Iris pigment epithelial cell (primary cell): ENCODE measurements at regions not wholly inside any gene's neighbourhood (a gene's known extent, or its start where the extent isn't known, plus 50 kb on each side); places are given as distances from the start of the nearest gene placed in this dataset.

Source experiments
- DNase-seq: peaks from one replicate; pipeline ENCODE4 v3.0.0-alpha.2; 2011; ENCODE audit warnings: low read depth

DNA sequence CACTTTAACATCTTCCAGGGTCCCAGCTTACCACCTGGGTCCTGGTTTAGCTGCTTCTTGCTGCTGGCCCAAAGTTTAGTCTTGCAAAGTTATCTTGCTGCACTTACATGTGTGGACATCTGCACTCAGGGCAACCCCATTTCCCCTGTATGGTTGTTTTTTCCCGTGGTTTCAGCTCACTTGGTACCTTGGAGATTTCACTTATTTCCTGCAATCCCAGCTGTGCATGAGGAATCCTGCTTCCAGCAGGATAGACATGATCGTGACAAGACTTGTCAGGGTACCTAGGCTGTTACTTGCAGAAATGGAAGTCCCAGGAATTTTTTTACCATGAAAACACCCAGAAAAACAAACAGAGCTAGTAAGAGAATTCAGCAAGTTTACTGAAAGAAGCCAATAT is 95.9 kb upstream of the LEP start:
- DNase-seq: no peak

DNA sequence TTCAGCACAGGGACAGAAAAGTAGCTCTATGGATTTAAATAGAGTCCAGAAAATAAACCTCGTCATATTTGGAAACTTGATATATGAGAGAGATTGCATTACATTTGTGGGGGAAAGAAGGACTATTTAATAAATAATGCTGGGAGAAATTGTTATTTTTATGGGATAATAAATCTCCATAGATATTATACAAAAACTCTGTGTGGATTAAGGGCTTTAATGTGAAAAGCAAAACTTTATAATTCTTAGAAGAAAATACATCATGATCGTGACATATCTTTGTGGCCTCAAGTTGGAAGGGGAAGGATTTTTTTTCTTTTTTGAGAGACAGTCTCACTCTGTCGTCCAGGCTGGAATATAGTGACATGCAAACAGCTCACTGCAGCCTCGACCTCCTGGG is 95.0 kb upstream of the LEP start:
- DNase-seq: no peak

DNA sequence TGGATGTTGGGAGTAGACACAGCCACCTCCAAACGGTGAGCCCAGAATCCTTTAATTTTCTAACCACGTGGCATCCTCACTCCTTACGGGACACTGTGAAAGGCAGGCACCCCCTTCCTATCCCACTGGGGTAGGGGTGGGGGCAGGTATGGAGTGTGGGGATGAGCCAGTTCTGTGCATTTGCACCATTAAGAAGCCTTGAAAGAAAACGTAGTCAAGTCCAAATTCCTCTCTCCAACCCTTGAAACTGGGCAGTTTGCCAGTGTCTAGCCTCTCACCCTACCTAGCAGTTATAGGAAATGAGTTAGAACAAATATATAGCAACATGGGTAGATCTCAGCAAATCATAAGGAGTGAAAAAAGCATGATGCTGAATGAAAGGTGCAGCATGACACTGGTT is 92.4 kb upstream of the LEP start:
- DNase-seq: no peak

DNA sequence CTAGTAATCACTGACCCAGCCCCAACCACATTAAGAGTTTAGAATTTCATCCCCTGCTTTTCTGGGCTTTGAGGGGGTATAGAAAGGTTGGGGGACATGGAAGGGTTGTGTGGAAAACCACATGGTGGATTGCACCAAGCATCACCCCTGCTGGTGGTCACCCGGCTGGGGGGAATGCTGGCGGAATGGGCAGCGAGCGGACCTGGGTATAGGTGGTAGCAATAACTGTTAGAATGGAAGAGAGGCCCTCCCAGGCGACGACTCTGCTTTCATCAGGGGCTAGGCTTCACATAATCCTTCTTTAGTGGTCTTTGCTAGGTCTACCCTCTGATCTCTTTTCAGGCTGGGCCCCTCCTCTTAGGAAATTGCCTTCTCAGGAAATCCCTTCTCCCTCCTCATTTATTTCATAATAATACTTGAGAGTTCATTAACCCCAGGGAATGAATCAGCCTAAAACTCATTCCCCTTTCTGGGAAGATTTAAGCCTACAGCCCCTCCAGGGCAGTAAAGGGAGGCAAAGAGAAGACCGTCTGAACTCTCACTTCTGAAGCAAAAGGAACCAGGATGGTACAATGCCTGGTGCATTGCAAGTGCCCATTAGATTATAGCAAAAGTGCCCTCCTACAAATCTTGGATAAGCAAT is 90.7 kb upstream of the LEP start:
- no peak for DNase-seq

DNA sequence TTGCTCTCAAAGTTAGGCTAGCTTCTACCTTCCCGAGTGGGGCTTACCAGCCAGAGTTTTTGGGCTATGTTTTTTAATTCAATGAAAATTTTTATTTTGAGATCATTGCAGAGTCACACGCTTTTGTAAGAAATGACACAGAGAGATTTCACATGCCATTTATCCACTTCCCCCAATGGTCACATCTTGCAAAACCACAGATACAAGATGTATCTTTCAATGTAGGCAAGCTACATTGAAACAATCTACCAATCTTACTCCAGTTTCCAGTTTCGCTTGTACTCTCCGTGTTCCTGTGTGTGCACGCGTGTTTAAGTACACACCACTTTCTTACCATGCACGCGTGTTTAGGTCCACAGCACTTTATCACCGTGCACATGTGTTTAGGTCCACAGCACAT is 89.4 kb upstream of the LEP start:
- no peak for DNase-seq

DNA sequence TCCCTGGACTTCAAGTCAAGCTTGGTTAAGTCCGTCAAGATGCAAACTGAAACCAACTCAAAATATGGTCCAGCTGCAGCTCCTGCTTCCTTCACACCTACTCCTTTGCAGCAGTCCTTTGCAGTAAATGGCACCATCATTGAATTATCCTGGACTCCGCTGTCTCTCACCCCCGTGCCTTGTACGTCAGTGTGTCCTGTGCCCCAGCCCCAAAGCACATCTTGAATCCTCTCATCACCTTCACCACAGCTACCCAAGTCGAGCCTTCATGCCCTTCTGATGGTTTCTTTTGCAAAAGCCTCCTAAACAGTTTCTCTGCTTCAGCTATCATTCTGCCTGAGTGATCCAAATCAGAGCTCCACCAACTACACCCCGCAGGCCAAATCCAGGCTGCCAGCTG is 88.4 kb upstream of the LEP start:
- no peak for DNase-seq

DNA sequence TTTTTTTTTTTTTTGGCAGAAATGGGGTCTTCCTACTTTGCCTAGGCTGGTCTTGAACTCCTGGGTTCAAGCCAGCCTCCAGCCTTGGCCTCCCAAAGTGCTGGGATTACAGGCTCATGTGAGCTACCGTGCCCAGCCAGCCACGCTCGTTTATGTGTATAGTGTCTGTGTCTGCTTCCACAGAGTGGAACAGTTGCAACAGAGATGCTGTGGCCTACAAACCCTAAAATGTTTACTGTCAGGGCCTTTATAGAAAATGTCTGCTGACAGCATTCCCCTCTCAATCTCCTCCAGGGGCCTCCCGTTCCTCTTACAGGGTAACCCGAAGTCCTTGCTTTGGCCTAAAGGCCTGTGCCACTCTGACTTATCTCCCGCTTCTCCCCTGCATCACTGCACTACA is 87.6 kb upstream of the LEP start:
- no peak for DNase-seq

DNA sequence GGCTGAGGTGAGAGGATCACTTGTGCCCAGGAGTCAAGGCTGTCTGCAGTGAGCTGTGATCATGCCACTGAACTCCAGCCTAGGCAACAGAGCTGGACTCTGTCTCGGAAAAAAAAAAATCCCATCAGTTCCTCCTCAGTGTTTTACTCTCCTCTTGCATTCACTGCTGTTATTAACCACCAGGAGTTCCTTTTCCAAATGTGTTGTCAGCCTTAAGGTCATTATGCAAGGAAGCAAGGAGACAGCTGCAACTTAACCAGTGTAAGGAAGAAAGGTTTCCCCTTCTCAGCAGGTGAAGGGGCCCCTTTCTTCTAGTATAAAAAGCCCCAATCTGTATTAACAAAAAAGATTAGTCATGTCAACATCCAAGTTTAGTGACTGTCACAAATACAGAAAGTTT is 86.6 kb upstream of the LEP start:
- no peak for DNase-seq

DNA sequence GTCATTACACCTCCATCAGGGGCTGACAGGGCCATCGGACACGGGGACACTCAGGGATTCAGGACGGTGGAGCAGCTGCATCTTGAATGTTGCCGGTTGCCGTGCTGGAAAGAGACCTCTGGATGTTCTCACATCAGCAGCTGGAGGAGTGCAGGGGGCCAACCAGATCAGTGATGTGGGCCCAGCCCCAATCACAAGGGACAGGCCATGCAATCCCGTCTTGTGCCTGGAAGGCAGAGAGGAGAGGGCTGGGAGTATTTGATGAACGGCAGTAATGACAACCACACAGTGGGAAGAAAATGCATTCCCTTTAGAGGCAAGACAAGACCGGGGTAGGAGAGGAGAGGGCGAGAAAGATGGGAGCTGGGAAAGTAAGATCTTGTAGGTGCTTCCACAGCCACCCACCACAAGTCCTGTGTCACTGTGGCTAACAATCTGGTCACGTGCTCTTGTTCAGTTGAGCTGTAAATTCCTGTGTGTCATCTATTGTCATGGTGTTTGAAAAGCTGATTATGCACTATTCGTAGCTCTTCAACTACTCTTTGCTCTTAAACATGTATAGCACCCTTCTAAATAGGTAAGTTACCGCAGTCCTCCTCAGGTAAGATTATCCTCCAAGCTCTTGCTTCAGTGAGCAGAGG is 85.9 kb upstream of the LEP start:
- no peak for DNase-seq

DNA sequence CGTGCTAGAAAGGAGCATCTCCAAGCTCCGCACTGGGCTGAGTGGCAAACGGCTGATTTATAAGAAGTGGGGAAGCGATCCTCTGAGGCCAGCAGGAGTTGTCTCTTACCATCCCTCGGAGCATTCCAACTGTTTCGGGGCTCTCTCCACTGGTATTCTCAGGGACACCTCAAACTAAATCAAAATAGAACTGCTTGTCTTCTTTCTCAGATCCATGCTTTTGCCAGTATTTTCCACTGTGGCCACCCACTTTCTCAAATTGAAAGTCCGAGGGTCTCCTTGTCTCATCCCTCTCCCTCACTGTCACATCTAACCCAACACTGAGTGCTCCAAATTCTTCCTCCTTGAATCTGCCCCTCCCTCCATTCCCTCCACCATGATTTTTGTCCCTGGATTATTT is 83.2 kb upstream of the LEP start:
- DNase-seq: no peak

DNA sequence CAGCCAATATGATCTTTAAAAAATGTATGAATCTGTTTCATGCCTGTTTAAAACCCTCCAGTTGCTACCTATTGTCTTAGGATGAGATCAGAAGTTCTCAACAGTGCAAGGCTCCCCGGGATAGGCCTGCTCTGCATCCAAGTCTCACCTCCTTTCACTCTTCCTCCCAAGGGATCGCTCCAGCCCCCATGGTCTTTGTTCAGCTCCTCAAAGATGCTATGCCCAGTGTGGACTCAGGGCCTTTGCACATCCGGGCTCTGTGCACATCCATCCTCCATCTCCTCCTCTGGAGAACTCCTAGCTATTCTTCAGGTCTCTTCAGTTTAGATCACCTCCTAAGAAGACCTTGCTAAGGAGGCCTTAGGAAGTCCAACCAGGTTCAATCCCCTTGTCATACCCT is 82.7 kb upstream of the LEP start:
- DNase-seq: no peak

DNA sequence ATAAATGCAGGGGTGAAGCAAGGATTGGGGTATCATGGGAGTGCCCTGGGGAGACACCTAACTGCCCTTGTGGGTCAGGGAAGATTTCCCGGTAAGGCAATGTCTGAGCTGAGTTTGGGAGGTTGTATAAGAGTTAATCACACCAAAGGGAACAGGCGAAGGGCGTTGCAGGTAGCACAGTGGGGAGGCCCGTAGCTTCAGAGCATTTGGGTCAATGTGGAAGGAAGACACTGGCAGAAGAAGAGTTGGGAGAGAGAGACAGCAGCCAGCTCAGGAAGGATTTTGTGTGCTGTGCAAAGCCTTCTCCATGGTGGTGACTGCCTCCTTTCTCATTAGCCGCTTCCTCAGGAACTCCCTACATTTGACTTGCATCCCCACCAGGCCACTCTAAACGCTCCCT is 80.8 kb upstream of the LEP start:
- DNase-seq: no peak

DNA sequence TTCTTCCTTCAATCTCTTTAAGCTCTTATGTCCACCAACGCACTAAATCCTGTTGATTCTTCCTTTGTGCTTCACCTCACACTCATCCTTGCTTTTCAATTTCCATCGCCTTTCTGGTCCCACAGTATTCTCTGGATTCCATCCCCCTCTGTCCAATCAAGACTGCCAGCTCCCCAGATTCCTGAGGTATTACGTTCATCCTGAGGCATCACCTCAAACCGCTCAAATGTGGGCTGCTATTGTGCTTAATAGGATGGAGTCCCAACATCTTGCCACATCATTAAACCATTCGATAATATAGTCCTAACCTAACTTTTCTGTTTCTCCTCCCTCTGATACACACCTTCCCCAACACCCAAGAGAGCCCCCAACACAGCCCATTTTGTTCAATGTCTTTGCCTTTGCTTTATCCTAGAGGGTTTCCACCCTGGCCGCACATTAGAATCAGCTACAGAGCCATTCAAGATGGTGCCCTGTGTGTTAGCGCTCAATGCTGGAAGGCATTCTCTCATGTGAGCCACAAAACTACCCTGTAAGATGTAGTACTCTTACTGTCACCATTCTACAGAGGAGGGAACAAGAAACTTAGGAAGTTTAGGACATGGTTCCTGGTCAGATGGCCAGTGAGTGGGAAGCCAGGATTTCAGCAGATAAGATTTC is 79.5 kb upstream of the LEP start:
- DNase-seq: no peak

DNA sequence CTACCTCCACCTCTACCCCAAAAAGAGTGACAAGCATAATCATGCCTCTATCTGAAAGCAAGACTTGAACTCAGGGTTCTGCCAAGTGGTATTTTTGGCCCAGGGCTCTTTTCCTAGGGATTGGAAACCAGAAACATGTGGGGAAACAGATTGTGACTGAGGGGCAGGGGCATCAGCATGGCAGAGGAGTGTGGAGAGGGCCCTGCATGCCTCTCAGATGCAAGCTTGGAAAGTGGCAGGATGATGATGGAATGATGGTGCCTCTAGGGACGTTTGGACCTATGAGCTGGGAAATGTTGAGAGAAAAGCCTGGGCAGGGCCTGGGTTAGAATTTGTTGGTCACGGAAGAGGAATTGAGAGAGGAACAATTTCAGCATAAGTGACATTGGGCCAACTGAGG is 78.4 kb upstream of the LEP start:
- no peak for DNase-seq

DNA sequence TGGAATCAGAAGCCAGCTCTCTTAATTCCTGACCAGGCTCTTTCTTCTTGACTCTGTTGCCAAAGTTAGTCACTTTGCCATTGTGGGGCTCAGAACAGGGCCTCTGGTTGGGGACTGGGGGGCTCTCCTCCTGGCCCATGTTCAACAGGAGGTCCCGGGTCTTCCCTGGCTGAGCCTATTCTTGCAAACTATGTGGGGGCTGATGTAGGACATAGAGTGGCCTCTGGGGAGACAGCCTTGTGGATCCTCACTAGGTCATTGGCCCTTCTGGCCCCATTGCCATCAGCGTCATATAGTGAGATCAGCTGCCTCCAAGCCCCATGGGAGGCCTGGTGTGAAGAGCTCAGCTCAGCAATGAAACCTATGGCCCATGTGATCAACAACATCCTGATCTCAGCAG is 77.6 kb upstream of the LEP start:
- no peak for DNase-seq

DNA sequence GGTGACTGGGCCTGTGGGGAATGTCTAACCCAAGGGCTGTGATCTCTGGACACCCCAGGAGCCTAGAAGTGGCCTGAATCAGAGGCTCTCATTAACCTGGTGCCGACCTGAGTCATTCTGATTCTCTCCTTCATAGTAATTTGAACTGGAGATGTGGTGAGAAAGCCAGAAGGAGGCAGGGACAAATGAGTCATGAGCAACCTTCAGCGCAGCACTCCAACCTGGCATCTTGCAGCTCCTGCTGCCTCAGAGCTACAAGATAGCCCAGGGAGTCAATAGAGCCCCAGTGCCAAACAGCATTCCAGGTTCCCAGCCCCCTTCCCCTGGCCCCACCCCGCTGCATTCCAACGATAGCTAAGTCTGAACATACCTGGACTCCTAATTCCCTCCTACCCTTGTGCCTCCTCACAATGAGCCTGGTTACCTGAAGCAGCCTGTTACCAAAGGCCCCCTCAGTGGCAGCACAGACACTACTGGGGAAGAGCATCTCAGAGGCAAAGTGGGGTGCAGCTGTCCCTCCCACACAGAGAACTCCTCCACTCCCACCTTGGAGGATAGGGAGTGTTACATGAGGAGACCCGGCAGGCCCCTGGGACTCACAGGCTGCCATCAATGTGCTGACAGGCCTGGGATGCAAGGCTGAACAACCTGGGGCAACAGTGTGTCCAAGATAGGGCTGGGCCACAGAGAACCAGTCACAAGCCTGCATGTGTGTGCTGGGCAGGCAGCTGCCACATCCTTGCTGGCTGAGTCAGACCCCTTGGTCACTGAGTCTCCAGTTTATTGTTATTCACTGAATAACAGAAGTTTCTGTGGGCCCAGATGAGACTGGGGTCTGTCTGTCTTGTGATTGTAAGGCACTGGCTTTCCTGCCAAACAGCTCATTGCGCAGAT is 76.8 kb upstream of the LEP start:
- DNase-seq: peak; percentile 83

DNA sequence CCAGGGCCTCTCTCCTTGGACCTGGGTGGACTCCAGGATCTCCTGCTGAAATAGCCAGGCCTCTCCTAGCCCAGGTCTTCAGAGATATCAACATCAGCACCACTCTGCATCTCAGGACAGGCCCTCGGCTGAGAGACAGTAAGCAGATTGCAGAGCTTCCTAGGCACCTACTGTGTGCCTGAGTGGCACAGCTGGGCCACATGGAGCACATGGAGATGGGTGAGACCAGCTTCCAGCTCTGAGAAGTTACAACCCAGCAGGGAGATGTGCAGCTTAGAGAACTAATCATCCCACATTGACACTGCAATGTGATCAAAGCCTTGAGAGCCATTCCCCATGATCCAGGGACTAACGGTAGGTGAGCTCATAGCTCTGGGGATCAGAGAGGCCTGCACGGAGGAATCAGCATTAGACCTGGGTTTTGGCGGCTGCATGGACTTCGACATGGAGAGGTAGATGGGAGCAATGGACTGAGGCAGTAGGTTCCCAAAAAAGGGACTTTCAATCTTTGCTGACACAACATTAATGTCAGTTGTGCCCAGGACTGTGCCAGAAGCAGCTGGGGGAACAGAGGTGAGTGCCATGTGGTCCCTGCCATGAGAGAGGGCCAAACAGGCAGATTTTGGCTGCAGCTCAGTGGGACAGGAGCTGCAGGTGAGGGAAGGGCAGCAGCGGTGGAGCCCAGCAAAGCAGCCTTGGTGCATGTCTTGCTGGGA is 76.0 kb upstream of the LEP start:
- no peak for DNase-seq

DNA sequence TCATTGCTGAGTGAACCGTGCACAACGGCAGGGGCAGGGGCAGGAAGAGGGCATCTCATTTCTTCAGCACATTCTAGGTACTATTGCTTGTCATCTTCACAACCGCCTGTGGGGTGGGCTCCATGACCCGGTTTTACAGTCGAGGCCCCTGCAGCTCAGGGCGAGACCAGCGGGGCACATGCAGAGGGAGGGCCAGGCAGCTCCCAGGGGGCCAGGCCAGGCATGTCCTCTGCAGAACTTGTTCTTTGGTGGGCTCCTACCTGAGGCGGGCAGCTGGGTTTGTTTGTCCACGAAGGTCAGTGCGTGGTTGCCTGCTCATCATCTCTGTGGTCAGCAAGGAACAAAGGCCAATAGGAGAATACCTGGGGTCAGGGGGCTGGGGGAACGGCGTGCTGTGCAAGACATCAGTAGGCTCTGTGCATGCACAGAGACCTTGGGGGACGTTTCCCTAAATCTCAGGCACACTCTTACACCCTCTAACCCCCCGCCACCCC is 75.1 kb upstream of the LEP start:
- DNase-seq: no peak

DNA sequence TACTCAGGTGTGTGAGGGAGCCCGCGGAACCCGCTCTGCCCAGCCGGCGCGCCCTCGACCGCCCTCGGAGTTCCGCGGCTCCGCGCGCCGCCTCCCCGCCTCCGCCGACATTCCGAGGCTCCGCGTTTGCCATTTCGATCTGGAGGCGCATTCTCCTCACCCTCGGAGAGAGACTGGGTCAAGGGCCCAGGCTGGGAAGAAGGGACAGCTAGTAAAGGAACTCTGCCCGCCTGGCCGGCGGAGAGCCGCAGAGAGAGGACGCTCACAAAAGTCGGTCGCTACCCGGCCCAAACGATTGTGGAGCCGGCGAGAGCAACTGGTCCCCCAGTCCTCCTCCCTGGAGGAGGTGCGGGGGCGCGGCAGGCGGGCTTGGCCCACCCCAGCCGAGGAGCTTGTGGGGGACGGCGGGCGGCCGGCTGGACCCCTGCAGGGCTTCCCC is 74.5 kb upstream of the LEP start:
- DNase-seq: peak; percentile 12

DNA sequence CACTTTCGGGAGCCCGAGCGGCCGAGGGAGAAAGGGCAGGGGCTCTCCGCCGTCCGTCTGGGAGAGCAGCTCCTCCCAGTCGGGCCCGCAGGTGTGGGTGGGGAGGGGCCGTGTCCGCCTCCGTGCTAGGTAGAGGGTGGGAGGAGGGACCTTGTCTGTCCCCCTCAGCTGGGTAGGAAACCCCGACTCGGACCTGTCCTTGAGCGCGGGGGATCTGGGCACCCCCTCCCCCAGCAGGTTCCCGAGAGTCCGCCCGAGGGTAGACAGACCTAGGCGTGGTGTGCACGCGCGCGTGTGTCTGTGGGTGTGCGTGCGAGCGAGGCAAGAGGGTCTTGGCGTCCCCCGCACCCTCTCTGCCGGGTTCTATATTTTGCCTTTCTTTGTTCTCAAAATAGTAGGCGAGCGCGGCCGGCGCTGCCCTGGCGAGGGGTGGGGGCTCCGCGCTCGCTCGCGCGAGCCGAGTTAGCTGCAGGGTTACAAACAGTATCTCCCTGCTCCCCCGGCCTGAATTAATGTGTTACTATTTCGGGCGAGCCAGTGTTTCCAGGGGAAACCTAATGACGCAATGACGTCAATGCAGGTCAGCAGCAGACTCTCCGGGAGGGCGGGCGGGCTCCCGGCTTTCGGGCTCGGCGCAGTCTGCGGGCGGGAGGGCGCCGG is 73.9 kb upstream of the LEP start:
- DNase-seq: peak; percentile 64
